Thymus (tissue), 11 donors: ENCODE measurements at regions not wholly inside any gene's neighbourhood (a gene's known extent, or its start where the extent isn't known, plus 50 kb on each side); places are given as distances from the start of the nearest gene placed in this dataset.
"Not testable (repeated sequence)": the region's sequence is repeated elsewhere in the genome, so short reads cannot be mapped to it uniquely, and the experiment has no call there.

ENCODE experiments used
- DNase-seq, 9 donors: peaks; one replicate each; pipeline ENCODE4 v3.0.0-alpha.2; 2013; ENCODE audit warnings: low spot score in 9 of 9, low read depth in 6 of 9, missing footprints in 1 of 9
- H3K27ac ChIP-seq, 2 donors: one replicate each; pipeline ENCODE4 v1.5.1; 2013; ENCODE audit warnings: control low read depth in 1 of 2, low read depth in 1 of 2, low read length in 1 of 2, mild to moderate bottlenecking in 1 of 2, moderate library complexity in 1 of 2
- H3K27me3 ChIP-seq, 2 donors: one replicate each; pipeline ENCODE4 v1.5.1; 2013; ENCODE audit warnings: low read length in 1 of 2; ENCODE audit not compliant: control insufficient read depth in 2 of 2, insufficient read depth in 1 of 2
- H3K36me3 ChIP-seq, 2 donors: one replicate each; pipeline ENCODE4 v1.5.1; 2013; ENCODE audit warnings: low read length in 1 of 2, mild to moderate bottlenecking in 1 of 2, moderate library complexity in 1 of 2; ENCODE audit not compliant: control insufficient read depth in 2 of 2, insufficient read depth in 2 of 2
- H3K4me1 ChIP-seq, 2 donors: one replicate each; pipeline ENCODE4 v1.5.1; 2013; ENCODE audit warnings: low read length in 2 of 2; ENCODE audit not compliant: control insufficient read depth in 2 of 2, insufficient read depth in 2 of 2
- H3K4me3 ChIP-seq, 2 donors: one replicate each; pipeline ENCODE4 v1.5.1; 2013; ENCODE audit warnings: low read length in 2 of 2, control low read depth in 1 of 2, mild to moderate bottlenecking in 1 of 2
- H3K9me3 ChIP-seq, 2 donors: one replicate each; pipeline ENCODE4 v1.5.1; 2013; ENCODE audit warnings: low read length in 1 of 2, mild to moderate bottlenecking in 1 of 2; ENCODE audit not compliant: control insufficient read depth in 2 of 2, insufficient read depth in 1 of 2
- WGBS: extraction: QIAGEN DNeasy Blood & Tissue Kit; methylation state at CpG from one replicate; pipeline ENCODE4 v1.1.7; 2013; 5-methylcytosine and 5-hydroxymethylcytosine counted together
- donor health status: healthy.

DNA sequence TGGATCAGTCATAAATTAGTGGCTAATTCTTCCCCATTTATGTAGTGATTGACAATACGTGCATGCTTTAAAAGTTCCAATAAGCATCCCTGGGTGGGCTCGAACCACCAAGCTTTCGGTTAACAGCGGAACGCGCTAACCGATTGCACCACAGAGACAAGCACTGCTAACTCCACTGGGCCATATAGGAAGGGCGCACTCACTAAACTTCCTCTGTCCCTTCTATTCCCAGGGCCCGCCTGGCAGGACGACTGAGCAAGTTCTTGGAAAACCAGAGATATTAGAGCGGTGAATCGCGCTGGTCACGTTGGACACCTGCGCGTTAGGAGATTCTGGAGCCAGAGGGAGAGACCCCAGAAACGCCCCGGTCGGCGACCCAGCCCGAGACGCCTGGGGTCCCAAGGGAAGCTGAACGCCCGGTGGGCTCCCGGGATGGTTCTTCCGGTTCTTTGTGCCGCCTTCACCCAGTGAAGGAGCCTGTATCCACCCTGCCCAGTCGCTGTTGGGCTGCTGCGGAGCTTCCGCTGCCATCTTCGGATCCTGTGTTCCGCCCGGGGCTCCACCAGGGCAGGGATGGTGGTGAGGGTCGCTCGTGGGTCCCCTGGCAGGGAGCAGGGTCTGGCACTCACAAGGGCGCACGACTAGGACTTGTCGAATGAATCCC is 62.8 kb downstream of the PPIAL4A start:
- H3K27ac ChIP-seq, H3K4me1 ChIP-seq, H3K27me3 ChIP-seq, H3K36me3 ChIP-seq, DNase-seq, H3K9me3 ChIP-seq, H3K4me3 ChIP-seq: not testable (repeated sequence)
- WGBS: 89% methylated on average over 30 of the region's 38 CpGs

GRCh38 chr1:120952871-120953265 is 63.3 kb downstream of the PPIAL4A start:
- 85% methylated on average over 18 of the region's 19 CpGs for WGBS
- H3K4me1 ChIP-seq, H3K4me3 ChIP-seq: not testable (repeated sequence)

GRCh38 chr1:120954736-120955135 is 65.2 kb downstream of the PPIAL4A start:
- WGBS: 96% methylated on average over 21 of the region's 21 CpGs
- DNase-seq: no peak

More at GRCh38 chr1:120952871-120953265, 63.3 kb downstream of the PPIAL4A start:
- DNase-seq, H3K27ac ChIP-seq, H3K27me3 ChIP-seq, H3K36me3 ChIP-seq, H3K9me3 ChIP-seq: not testable (repeated sequence)

GRCh38 chr1:120955961-120956360 is 66.4 kb downstream of the PPIAL4A start:
- not testable (repeated sequence) for H3K27me3 ChIP-seq, H3K36me3 ChIP-seq, H3K4me3 ChIP-seq, H3K27ac ChIP-seq, H3K9me3 ChIP-seq, DNase-seq, H3K4me1 ChIP-seq
- WGBS: 80% methylated on average over 2 of the region's 2 CpGs

More at GRCh38 chr1:120954736-120955135, 65.2 kb downstream of the PPIAL4A start:
- H3K4me3 ChIP-seq: no peak overlapping the region
- H3K4me1 ChIP-seq: no peaks in the 10 kb centered on the region
- peaks cover 0 to 7% of the 10 kb centered on the region in 2 donors for H3K27me3 ChIP-seq
- H3K27ac ChIP-seq: no peak overlapping the region
- H3K36me3 ChIP-seq: no peaks in the 10 kb centered on the region
- H3K9me3 ChIP-seq: no peaks in the 10 kb centered on the region

DNA sequence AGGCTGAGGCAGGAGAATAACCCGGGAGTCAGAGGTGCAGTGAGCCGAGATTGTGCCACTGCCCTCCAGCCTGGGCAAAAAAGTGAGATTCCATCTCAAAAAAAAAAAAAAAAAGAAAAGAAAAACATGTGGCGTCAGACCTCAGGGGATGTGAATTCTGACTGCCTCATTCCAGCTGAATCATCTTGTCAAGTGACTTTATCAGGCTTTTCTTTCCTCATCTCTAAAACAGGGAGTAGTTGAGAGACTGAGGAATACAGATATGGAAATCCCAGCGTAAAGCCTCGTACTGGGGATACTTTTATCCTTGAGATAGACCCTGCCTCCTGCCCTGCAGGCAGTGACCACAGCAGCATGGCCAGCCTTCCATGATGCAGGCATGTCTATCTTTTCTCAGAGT is 76.4 kb downstream of the PPIAL4A start:
- not testable (repeated sequence) for DNase-seq, H3K4me1 ChIP-seq, H3K36me3 ChIP-seq, H3K9me3 ChIP-seq, H3K27ac ChIP-seq, H3K4me3 ChIP-seq, H3K27me3 ChIP-seq
- 80% methylated on average over 2 of the region's 5 CpGs for WGBS

DNA sequence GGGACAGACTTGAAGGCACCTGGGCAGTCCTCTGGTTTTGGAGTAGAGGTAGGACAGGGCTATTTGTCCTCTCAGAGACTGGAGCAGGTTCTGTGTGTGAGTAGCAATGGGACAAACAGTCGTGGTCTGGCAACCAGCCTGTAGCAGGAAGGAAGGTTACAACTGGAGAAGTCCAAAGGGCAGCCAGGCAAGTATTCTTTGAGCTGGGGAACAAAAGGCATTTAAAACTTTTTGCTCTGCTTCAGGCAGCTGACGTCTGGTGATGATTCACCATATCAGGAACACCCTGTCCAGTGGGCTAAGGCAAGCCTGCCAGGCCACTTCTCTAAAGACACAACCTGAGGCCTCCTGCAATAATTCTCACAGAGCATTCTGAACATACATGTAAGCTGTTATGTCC is 83.3 kb downstream of the PPIAL4A start:
- WGBS: 89% methylated on average over 1 of the region's 2 CpGs
- H3K27me3 ChIP-seq, H3K27ac ChIP-seq, H3K4me3 ChIP-seq, H3K4me1 ChIP-seq, H3K9me3 ChIP-seq, DNase-seq, H3K36me3 ChIP-seq: not testable (repeated sequence)

- H3K4me3 ChIP-seq, H3K27me3 ChIP-seq, H3K27ac ChIP-seq, H3K36me3 ChIP-seq, DNase-seq, H3K9me3 ChIP-seq, H3K4me1 ChIP-seq: not testable (repeated sequence)
- WGBS: 95% methylated on average over 4 of the region's 4 CpGs
These were observed 84.3 kb downstream of the PPIAL4A start for GRCh38 chr1:120973836-120974235.

DNA sequence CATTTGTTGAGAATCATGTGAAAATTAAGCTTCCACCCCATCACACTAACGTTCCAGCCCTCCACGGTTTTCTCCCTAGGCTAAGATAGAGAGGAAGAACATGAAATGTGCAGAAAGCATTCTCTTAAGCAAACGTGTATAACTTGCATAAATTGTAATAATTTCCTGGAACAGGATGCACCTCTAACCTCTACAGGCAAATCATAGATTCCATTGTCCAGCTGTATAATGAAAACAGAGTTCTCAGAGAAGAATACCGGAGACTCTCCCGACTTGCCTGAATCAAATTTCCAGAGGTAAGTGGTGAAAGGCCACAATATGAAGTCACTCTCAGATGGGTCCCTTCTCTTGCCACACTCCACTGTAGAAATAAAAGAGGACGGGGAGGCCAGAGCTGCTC is 87.7 kb downstream of the PPIAL4A start:
- not testable (repeated sequence) for H3K27me3 ChIP-seq, DNase-seq, H3K4me3 ChIP-seq, H3K36me3 ChIP-seq, H3K9me3 ChIP-seq, H3K27ac ChIP-seq, H3K4me1 ChIP-seq
- WGBS: 53% methylated on average over 4 of the region's 6 CpGs

- WGBS: 100% methylated on average over 3 of the region's 3 CpGs
- H3K27ac ChIP-seq, DNase-seq, H3K4me1 ChIP-seq, H3K9me3 ChIP-seq, H3K4me3 ChIP-seq, H3K36me3 ChIP-seq, H3K27me3 ChIP-seq: not testable (repeated sequence)
These were observed 92.0 kb downstream of the PPIAL4A start for GRCh38 chr1:120981489-120982094.
